Caco-2 (cell line): ENCODE measurements at regions not wholly inside any gene's neighbourhood (a gene's known extent, or its start where the extent isn't known, plus 50 kb on each side); places are given as distances from the start of the nearest gene placed in this dataset.

ENCODE experiments used
- BruUV-seq: library from RNA; stranded (reverse); fragments of 400-500 nt; replicated peaks from 2 replicates; lab custom pipeline; 2021; lab: Mats Ljungman, UMichigan
- CTCF ChIA-PET: fragments of 300-600 bp; sonication (Branson Sonifier 250); formaldehyde crosslinking; loops from one replicate; lab custom pipeline; 2022; ENCODE audit warnings: antibody characterized with exemption; lab: Charles Lee
- POLR2A ChIA-PET: fragments of 300-600 bp; sonication (Branson Sonifier 250); formaldehyde crosslinking; loops from one replicate; lab custom pipeline; 2022; ENCODE audit warnings: antibody characterized with exemption; lab: Charles Lee
- DNase-seq, 2 experiments: peaks; one replicate each; pipeline versions ENCODE4 v3.0.0 to v3.0.0-alpha.2; 2020 to 2022
- H3K27me3 ChIP-seq: replicated peaks from 2 replicates; pipeline ENCODE4 v1.6.0; 2011; ENCODE audit warnings: low read length; ENCODE audit not compliant: control insufficient read depth, insufficient read depth
- H3K36me3 ChIP-seq: 2 replicates; pipeline ENCODE4 v1.5.1; 2011; ENCODE audit warnings: low read length; ENCODE audit not compliant: control insufficient read depth, insufficient read depth
- H3K4me1 ChIP-seq: fragments of 250-450 bp; sonication (Bioruptor Pico); 2 replicates; pipeline ENCODE4 v1.5.1; 2020; ENCODE audit warnings: mild to moderate bottlenecking
- H3K4me3 ChIP-seq: 2 replicates; pipeline ENCODE4 v1.5.1; 2011; ENCODE audit warnings: low read depth, mild to moderate bottlenecking, control low read depth, low read length
- H3K9me3 ChIP-seq: fragments of 250-450 bp; sonication (Bioruptor Pico); 2 replicates; pipeline ENCODE4 v1.5.1; 2020; ENCODE audit warnings: mild to moderate bottlenecking, moderate library complexity
- H3K27ac Mint-ChIP-seq: one replicate; pipeline ENCODE4 v1.8.0; 2022; ENCODE audit warnings: mixed read lengths; ENCODE audit not compliant: unreplicated experiment
- H3K27me3 Mint-ChIP-seq: one replicate; pipeline ENCODE4 v1.8.0; 2022; ENCODE audit warnings: mixed read lengths; ENCODE audit not compliant: insufficient read depth, unreplicated experiment
- H3K36me3 Mint-ChIP-seq: one replicate; pipeline ENCODE4 v1.8.0; 2022; ENCODE audit warnings: mild to moderate bottlenecking, mixed read lengths; ENCODE audit not compliant: insufficient read depth, unreplicated experiment
- H3K4me1 Mint-ChIP-seq: one replicate; pipeline ENCODE4 v1.8.0; 2022; ENCODE audit warnings: low read depth, mixed read lengths; ENCODE audit not compliant: unreplicated experiment
- H3K4me3 Mint-ChIP-seq: one replicate; pipeline ENCODE4 v1.8.0; 2022; ENCODE audit warnings: mild to moderate bottlenecking, moderate library complexity, mixed read lengths; ENCODE audit not compliant: unreplicated experiment
- H3K9me3 Mint-ChIP-seq: one replicate; pipeline ENCODE4 v1.8.0; 2022; ENCODE audit warnings: mixed read lengths; ENCODE audit not compliant: unreplicated experiment
- intact Hi-C: fragments of 100-400 bp; cut with micrococcal nuclease; formaldehyde crosslinking; loops from one replicate; pipeline ENCODE4 v1.10.0; 2022; ENCODE audit not compliant: unreplicated experiment
- TF ChIP-seq, protein P1 (sequence below), 2 experiments: fragments of 200-600 bp in 1 of 2; IDR thresholded peaks; 1 replicate in 1 of 2; 2 replicates in 1 of 2; pipeline versions ENCODE4 v1.5.1 to v1.8.0; 2011 to 2022; ENCODE audit warnings: antibody characterized with exemption in 1 of 2, control low read depth in 1 of 2, inconsistent platforms in 1 of 2, low read depth in 1 of 2, low read length in 1 of 2, mild to moderate bottlenecking in 1 of 2, moderate library complexity in 1 of 2; ENCODE audit not compliant: insufficient read depth in 1 of 2, severe bottlenecking in 1 of 2, unreplicated experiment in 1 of 2

DNA sequence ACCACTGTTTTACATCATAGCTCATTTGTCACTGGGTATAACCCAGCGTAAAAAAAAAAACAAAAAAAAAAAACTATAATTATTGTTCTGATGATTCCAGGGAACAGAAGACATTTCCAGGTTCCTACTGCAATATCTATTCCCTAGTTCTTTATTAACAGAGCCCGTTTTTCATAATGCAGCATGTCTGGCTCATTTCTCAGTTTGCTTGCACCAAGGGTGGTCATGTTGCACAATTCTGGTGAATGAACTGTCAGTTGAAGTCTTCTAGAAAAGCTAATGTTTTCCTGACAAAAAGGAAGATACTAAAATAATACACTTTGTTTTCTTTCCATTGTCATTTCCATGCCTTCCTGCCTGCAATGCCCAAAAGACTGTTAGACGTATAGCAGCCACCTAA lies 180.1 kb downstream of the RDH14 start:
- Histone ChIP-seq H3K9me3 (no peaks in the 10 kb centered on the region), H3K4me1 (0 out of 2 replicates have a peak, but pooled peaks cover 4% of the 10 kb centered on the region), H3K27me3 (no peaks in the 10 kb centered on the region), H3K4me3 (no peak overlapping the region), H3K36me3 (no peaks in the 10 kb centered on the region)
- DNase-seq: no peak
- intact Hi-C loops: no loop called here
- POLR2A ChIA-PET: no interaction called here
- Mint-ChIP-seq H3K27ac (no peak overlapping the region), H3K4me1 (no peaks in the 10 kb centered on the region), H3K36me3 (no peaks in the 10 kb centered on the region), H3K9me3 (no peaks in the 10 kb centered on the region), H3K27me3 (peaks cover 7% of the 10 kb centered on the region), H3K4me3 (no peak overlapping the region)
- no TSS peak for BruUV-seq
- TF ChIP-seq, protein P1, sequence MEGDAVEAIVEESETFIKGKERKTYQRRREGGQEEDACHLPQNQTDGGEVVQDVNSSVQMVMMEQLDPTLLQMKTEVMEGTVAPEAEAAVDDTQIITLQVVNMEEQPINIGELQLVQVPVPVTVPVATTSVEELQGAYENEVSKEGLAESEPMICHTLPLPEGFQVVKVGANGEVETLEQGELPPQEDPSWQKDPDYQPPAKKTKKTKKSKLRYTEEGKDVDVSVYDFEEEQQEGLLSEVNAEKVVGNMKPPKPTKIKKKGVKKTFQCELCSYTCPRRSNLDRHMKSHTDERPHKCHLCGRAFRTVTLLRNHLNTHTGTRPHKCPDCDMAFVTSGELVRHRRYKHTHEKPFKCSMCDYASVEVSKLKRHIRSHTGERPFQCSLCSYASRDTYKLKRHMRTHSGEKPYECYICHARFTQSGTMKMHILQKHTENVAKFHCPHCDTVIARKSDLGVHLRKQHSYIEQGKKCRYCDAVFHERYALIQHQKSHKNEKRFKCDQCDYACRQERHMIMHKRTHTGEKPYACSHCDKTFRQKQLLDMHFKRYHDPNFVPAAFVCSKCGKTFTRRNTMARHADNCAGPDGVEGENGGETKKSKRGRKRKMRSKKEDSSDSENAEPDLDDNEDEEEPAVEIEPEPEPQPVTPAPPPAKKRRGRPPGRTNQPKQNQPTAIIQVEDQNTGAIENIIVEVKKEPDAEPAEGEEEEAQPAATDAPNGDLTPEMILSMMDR (IDR thresholded peaks at IDR 0.05; ENCODE audit: insufficient read depth in 1 of 2, low read depth in 1 of 2, low read length in 1 of 2, severe bottlenecking in 1 of 2, unreplicated experiment in 1 of 2): no peak
- CTCF ChIA-PET: no interaction called here

DNA sequence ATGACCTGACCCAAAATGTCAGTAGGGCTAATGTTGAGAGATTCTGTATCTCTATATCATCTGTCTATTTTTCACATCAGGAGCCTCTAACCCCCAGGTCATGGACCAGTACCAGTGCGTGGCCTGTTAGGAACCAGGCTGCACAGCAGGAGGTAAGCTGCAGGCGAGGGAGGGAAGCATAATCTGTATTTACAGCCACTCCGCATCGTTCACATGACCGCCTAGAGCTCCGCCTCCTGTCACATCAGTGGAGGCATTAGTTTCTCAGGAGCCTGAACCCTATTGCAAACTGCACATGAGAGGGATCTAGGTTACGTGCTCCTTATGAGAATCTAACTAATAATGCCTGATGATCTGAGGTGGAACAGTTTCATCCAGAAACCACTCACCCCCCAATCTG lies 180.6 kb downstream of the RDH14 start:
- no peaks in the 10 kb centered on the region for H3K36me3 Mint-ChIP-seq
- no TSS peak for BruUV-seq
- ChIA-PET CTCF (no interaction called here), POLR2A (no interaction called here)
- no peaks in the 10 kb centered on the region for H3K9me3 ChIP-seq
- H3K36me3 ChIP-seq: no peaks in the 10 kb centered on the region
- no peak overlapping the region for H3K27ac Mint-ChIP-seq
- H3K9me3 Mint-ChIP-seq: no peaks in the 10 kb centered on the region
- no peak overlapping the region for H3K4me3 Mint-ChIP-seq
- intact Hi-C loops: loop anchor here (10.0 kb wide), 1 partner anchor 405 kb away; no protein-coding TSS in a partner anchor
- no peaks in the 10 kb centered on the region for H3K27me3 ChIP-seq
- DNase-seq: no peak
- H3K27me3 Mint-ChIP-seq: peaks cover 7% of the 10 kb centered on the region
- H3K4me1 ChIP-seq: 0 out of 2 replicates have a peak, but pooled peaks cover 4% of the 10 kb centered on the region
- TF ChIP-seq, protein P1 (IDR thresholded peaks at IDR 0.05; ENCODE audit: insufficient read depth in 1 of 2, low read depth in 1 of 2, low read length in 1 of 2, severe bottlenecking in 1 of 2, unreplicated experiment in 1 of 2): no peak
- no peak overlapping the region for H3K4me3 ChIP-seq
- H3K4me1 Mint-ChIP-seq: no peaks in the 10 kb centered on the region

DNA sequence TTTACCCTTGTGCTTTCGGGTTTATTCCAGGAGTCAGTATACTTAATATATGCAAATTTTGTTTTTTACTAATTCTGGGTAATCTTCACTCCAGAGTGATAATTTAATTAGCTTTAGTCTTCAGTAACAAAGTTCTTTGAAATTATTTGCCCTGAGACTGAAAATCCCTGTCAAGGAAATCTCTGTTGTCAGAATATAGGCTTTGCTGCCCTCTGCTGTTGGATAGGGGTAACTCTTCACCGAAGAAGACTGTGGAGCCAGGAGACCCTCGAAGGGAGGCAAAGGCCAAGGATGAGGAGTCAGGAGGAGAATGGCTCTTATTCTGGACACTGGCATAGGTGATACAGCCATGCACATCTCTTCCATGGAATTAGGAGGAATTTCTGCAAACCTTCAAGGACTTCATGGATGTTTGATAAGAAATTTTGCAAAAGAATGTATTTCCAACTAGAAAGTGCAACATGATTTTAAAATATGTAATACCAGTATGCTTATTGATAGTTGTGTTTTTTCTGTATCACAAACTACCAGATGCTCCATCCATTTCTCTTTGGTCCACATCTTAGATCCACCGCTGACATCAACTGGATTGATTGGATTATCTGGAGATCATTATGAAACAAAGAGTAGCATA lies 182.3 kb downstream of the RDH14 start:
- no peak overlapping the region for H3K4me3 ChIP-seq
- Mint-ChIP-seq H3K36me3 (no peaks in the 10 kb centered on the region), H3K27ac (no peak overlapping the region), H3K27me3 (peaks cover 3% of the 10 kb centered on the region), H3K4me1 (no peaks in the 10 kb centered on the region), H3K9me3 (no peaks in the 10 kb centered on the region), H3K4me3 (no peak overlapping the region)
- no TSS peak for BruUV-seq
- intact Hi-C loops: loop anchor here (1.0 to 10.0 kb wide), 6 partner anchors 79 to 527 kb away; no protein-coding TSS in a partner anchor
- H3K9me3 ChIP-seq: no peaks in the 10 kb centered on the region
- no peaks in the 10 kb centered on the region for H3K36me3 ChIP-seq
- TF ChIP-seq, protein P1 (IDR thresholded peaks at IDR 0.05; ENCODE audit: insufficient read depth in 1 of 2, low read depth in 1 of 2, low read length in 1 of 2, severe bottlenecking in 1 of 2, unreplicated experiment in 1 of 2): peak; percentile 82 to 91
- DNase-seq: peak; percentile 44 to 65
- 0 out of 2 replicates have a peak, but pooled peaks cover 4% of the 10 kb centered on the region for H3K4me1 ChIP-seq
- ChIA-PET POLR2A (interaction anchor here (0.6 kb wide), 1 partner anchor 21 kb away, joined by 3 read pairs; no protein-coding TSS in a partner anchor), CTCF (no interaction called here)
- no peaks in the 10 kb centered on the region for H3K27me3 ChIP-seq
